ENCODE measurements at regions not wholly inside any gene's neighbourhood (a gene's known extent, or its start where the extent isn't known, plus 50 kb on each side); places are given as distances from the start of the nearest gene placed in this dataset.

GRCh38 chr12:16668198-16668597, 62.2 kb upstream of the LMO3 start:
- DNase-seq, result no peak

- DNase-seq, result no peak
Observed at GRCh38 chr12:16658699-16659098, 52.7 kb upstream of the LMO3 start.

Measured in DMS 273 treated with DMSO at 0.1 percent for 48 hours (cell line).